Thyroid gland (tissue), 4 donors: ENCODE measurements at regions not wholly inside any gene's neighbourhood (a gene's known extent, or its start where the extent isn't known, plus 50 kb on each side); places are given as distances from the start of the nearest gene placed in this dataset.

Source experiments
- CTCF ChIP-seq, 6 experiments: fragments of 200-600 bp in 3 of 6; fragments of 450-650 bp in 3 of 6; sonication (generic) in 3 of 6; IDR thresholded peaks; one replicate each; pipeline ENCODE4 v1.5.1; 2016 to 2019; ENCODE audit warnings: antibody characterized with exemption in 6 of 6, mild to moderate bottlenecking in 2 of 6, inconsistent platforms in 1 of 6, moderate library complexity in 1 of 6
- POLR2A ChIP-seq, 2 donors: fragments of 450-650 bp; IDR thresholded peaks; one replicate each; pipeline ENCODE4 v1.6.1; 2017; ENCODE audit warnings: antibody characterized with exemption in 2 of 2, mild to moderate bottlenecking in 2 of 2, moderate library complexity in 1 of 2

GRCh38 chr5:57768745-57769144 lies 286.1 kb upstream of the ACTBL2 start:
- TF ChIP-seq POLR2A (IDR thresholded peaks at IDR 0.05): no peak
- no peak for TF ChIP-seq CTCF (IDR thresholded peaks at IDR 0.05)
